SU-DHL-6 (cell line): ENCODE measurements at regions not wholly inside any gene's neighbourhood (a gene's known extent, or its start where the extent isn't known, plus 50 kb on each side); places are given as distances from the start of the nearest gene placed in this dataset.

Experiments
- EZH2phosphoT487 ChIP-seq: fragments of 200-600 bp; sonication (generic), shearing (Covaris generic); conservative IDR thresholded peaks from 2 replicates; pipeline ENCODE4 v1.6.1; 2018; ENCODE audit warnings: mild to moderate bottlenecking, antibody characterized with exemption, low read length, moderate library complexity, mixed read lengths
- TF ChIP-seq, protein P1 (sequence below): fragments of 200-600 bp; sonication (generic); IDR thresholded peaks from one replicate; pipeline ENCODE4 v1.5.1; 2017; ENCODE audit warnings: antibody characterized with exemption, mild to moderate bottlenecking, low read length, moderate library complexity; ENCODE audit not compliant: insufficient read depth, poor library complexity, severe bottlenecking

- TF ChIP-seq, protein P1, sequence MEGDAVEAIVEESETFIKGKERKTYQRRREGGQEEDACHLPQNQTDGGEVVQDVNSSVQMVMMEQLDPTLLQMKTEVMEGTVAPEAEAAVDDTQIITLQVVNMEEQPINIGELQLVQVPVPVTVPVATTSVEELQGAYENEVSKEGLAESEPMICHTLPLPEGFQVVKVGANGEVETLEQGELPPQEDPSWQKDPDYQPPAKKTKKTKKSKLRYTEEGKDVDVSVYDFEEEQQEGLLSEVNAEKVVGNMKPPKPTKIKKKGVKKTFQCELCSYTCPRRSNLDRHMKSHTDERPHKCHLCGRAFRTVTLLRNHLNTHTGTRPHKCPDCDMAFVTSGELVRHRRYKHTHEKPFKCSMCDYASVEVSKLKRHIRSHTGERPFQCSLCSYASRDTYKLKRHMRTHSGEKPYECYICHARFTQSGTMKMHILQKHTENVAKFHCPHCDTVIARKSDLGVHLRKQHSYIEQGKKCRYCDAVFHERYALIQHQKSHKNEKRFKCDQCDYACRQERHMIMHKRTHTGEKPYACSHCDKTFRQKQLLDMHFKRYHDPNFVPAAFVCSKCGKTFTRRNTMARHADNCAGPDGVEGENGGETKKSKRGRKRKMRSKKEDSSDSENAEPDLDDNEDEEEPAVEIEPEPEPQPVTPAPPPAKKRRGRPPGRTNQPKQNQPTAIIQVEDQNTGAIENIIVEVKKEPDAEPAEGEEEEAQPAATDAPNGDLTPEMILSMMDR, result no peak
- no peak for TF ChIP-seq EZH2phosphoT487
Observed at GRCh38 chr13:103130681-103131210, 64.5 kb upstream of the SLC10A2 start.
